HG03039 (cell line): ENCODE measurements at regions not wholly inside any gene's neighbourhood (a gene's known extent, or its start where the extent isn't known, plus 50 kb on each side); places are given as distances from the start of the nearest gene placed in this dataset.

Experiments used
- ATAC-seq: cut with Tn5 transposase; IDR thresholded peaks from one replicate; pipeline ENCODE4 v1.9.1; 2021; ENCODE audit warnings: mild to moderate bottlenecking, moderate library complexity; ENCODE audit not compliant: unreplicated experiment

GRCh38 chr4:156656896-156657295 lies 314.7 kb downstream of the PDGFC start:
- ATAC-seq = no peak

GRCh38 chr4:156654410-156654809 lies 317.2 kb downstream of the PDGFC start:
- ATAC-seq = no peak

GRCh38 chr4:156643826-156644225 lies 327.8 kb downstream of the PDGFC start:
- ATAC-seq = no peak

- ATAC-seq = no peak
Measured at GRCh38 chr4:156642161-156642560, 329.4 kb downstream of the PDGFC start.

- ATAC-seq = no peak
Measured at GRCh38 chr4:156638925-156639605, 332.5 kb downstream of the PDGFC start.

- no peak for ATAC-seq
Measured at GRCh38 chr4:156638334-156638733, 333.3 kb downstream of the PDGFC start.

- ATAC-seq = no peak
Measured at GRCh38 chr4:156636381-156636780, 335.2 kb downstream of the PDGFC start.

GRCh38 chr4:156635051-156635450 lies 336.5 kb downstream of the PDGFC start:
- ATAC-seq = no peak

- no peak for ATAC-seq
Measured at GRCh38 chr4:156634612-156635011, 337.0 kb downstream of the PDGFC start.

GRCh38 chr4:156633847-156634246 lies 337.8 kb downstream of the PDGFC start:
- ATAC-seq = no peak

GRCh38 chr4:156628858-156629257 lies 342.7 kb downstream of the PDGFC start:
- no peak for ATAC-seq

GRCh38 chr4:156623376-156623775 lies 348.2 kb downstream of the PDGFC start:
- no peak for ATAC-seq

GRCh38 chr4:156620786-156621185 lies 350.8 kb downstream of the PDGFC start:
- no peak for ATAC-seq

- ATAC-seq = no peak
Measured at GRCh38 chr4:156619154-156619934, 352.3 kb downstream of the PDGFC start.

- ATAC-seq = no peak
Measured at GRCh38 chr4:156615066-156615531, 356.5 kb downstream of the PDGFC start.

GRCh38 chr4:156614536-156614935 lies 357.1 kb downstream of the PDGFC start:
- ATAC-seq = no peak

- no peak for ATAC-seq
Measured at GRCh38 chr4:156609421-156609820, 362.2 kb downstream of the PDGFC start.

- no peak for ATAC-seq
Measured at GRCh38 chr4:156608651-156609050, 362.9 kb downstream of the PDGFC start.

GRCh38 chr4:156607478-156607857 lies 364.1 kb downstream of the PDGFC start:
- ATAC-seq = no peak

GRCh38 chr4:156606554-156607477 lies 364.8 kb downstream of the PDGFC start:
- no peak for ATAC-seq

GRCh38 chr4:156598138-156598681 lies 373.4 kb downstream of the PDGFC start:
- ATAC-seq = no peak
